ENCODE measurements at regions not wholly inside any gene's neighbourhood (a gene's known extent, or its start where the extent isn't known, plus 50 kb on each side); places are given as distances from the start of the nearest gene placed in this dataset.
A peak's percentile ranks its signal among the peaks of the same experiment; 100 is the strongest.

DNA sequence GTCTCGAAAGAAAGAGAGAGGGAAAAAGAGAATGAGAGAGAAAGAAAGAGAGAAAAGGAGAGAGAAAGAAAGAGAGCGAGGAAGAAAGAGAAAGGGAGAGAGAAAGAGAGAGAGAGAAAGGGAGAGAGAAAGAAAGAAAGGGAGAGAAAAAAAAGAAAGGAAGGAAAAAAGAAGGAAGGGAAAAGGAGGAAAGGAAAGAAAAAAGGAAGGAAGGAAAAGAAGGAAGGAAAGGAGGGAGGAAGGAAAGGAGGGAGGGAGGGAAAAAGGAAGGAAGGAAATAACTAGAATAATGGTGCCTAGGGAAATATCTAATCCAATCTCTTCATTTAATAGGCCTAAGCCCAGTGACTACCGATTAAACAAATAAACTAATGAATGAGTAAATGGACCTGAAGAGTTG lies 85.4 kb upstream of the LYZL1 start:
- TF ChIP-seq EZH2 (IDR thresholded peaks at IDR 0.05; ENCODE audit: low read length, missing control alignments) = no peak
- TF ChIP-seq, protein P1, sequence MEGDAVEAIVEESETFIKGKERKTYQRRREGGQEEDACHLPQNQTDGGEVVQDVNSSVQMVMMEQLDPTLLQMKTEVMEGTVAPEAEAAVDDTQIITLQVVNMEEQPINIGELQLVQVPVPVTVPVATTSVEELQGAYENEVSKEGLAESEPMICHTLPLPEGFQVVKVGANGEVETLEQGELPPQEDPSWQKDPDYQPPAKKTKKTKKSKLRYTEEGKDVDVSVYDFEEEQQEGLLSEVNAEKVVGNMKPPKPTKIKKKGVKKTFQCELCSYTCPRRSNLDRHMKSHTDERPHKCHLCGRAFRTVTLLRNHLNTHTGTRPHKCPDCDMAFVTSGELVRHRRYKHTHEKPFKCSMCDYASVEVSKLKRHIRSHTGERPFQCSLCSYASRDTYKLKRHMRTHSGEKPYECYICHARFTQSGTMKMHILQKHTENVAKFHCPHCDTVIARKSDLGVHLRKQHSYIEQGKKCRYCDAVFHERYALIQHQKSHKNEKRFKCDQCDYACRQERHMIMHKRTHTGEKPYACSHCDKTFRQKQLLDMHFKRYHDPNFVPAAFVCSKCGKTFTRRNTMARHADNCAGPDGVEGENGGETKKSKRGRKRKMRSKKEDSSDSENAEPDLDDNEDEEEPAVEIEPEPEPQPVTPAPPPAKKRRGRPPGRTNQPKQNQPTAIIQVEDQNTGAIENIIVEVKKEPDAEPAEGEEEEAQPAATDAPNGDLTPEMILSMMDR (conservative IDR thresholded peaks at IDR 0.05 in 1 of 2, IDR thresholded peaks at IDR 0.05 in 1 of 2; ENCODE audit: low read depth in 1 of 2, low read length in 2 of 2) = no peak
- Histone ChIP-seq H3K4me3 (replicated peaks in 1 of 4; ENCODE audit: control extremely low read depth in 1 of 4, insufficient read depth in 1 of 4, low read depth in 3 of 4, low read length in 4 of 4) (no peak overlapping the region), H3K9me3 (ENCODE audit: control insufficient read depth, insufficient read depth, low read depth, low read length) (no peaks in the 10 kb centered on the region), H3K4me1 (ENCODE audit: control insufficient read depth, extremely low read depth, insufficient read depth, low read length) (no peaks in the 10 kb centered on the region), H3K27ac (ENCODE audit: insufficient read depth, low read length) (no peak overlapping the region), H3K4me2 (ENCODE audit: extremely low read depth, insufficient read depth, low read length) (no peak overlapping the region), H2AFZ (ENCODE audit: low read length) (no peak overlapping the region), H4K20me1 (ENCODE audit: control insufficient read depth, extremely low read depth, insufficient read depth, low read length) (no peaks in the 10 kb centered on the region), H3K9ac (ENCODE audit: insufficient read depth, low read length) (no peak overlapping the region), H3K27me3 (ENCODE audit: control insufficient read depth, insufficient read depth, low read length) (no peaks in the 10 kb centered on the region), H3K79me2 (ENCODE audit: control insufficient read depth, insufficient read depth, low read length) (no peaks in the 10 kb centered on the region), H3K36me3 (ENCODE audit: control insufficient read depth, insufficient read depth, low read length) (no peaks in the 10 kb centered on the region)
- no peak for DNase-seq (ENCODE audit: low read depth in 2 of 2)

DNA sequence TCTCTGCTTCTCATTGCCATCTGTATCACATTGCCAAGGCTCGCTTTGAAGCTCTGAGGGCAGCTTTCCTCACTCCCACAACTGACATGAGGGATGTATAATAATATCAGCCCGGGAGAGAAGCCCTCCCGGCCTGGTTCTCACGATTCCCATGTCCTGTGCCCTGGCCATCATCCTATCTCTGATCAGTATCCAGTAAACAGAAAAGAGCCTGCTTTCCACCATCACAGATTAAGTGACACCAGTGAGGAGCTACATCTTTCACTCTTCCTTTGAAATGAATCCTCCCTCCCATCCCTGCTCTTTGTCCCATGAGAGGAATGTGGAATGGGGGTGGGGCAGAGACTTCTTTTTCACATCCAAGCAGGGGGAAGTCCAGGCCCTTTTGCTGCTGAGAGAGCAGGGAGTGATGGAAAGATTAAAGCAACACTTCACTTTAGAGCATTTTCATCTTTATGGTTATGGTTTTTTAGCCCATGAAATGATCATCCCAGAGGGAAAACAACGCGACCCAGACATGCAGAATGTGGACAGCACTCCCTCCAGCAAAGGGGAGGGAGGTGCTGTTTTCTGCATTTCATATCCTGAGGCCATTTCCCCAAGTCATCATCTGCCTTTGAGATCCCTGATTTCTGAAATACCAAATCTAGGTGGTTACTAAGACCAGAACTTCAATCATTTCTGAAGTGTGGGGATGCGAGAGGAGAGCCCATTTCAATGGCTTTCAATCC lies 84.6 kb upstream of the LYZL1 start:
- Histone ChIP-seq H3K79me2 (ENCODE audit: control insufficient read depth, insufficient read depth, low read length) (no peaks in the 10 kb centered on the region), H3K4me3 (replicated peaks in 1 of 4; ENCODE audit: control extremely low read depth in 1 of 4, insufficient read depth in 1 of 4, low read depth in 3 of 4, low read length in 4 of 4) (no peak overlapping the region), H3K4me2 (ENCODE audit: extremely low read depth, insufficient read depth, low read length) (no peak overlapping the region), H2AFZ (ENCODE audit: low read length) (no peak overlapping the region), H3K27me3 (ENCODE audit: control insufficient read depth, insufficient read depth, low read length) (no peaks in the 10 kb centered on the region), H4K20me1 (ENCODE audit: control insufficient read depth, extremely low read depth, insufficient read depth, low read length) (no peaks in the 10 kb centered on the region), H3K4me1 (ENCODE audit: control insufficient read depth, extremely low read depth, insufficient read depth, low read length) (no peaks in the 10 kb centered on the region), H3K36me3 (ENCODE audit: control insufficient read depth, insufficient read depth, low read length) (no peaks in the 10 kb centered on the region), H3K9me3 (ENCODE audit: control insufficient read depth, insufficient read depth, low read depth, low read length) (no peaks in the 10 kb centered on the region), H3K27ac (ENCODE audit: insufficient read depth, low read length) (no peak overlapping the region), H3K9ac (ENCODE audit: insufficient read depth, low read length) (no peak overlapping the region)
- DNase-seq (ENCODE audit: low read depth in 2 of 2) = no peak
- TF ChIP-seq EZH2 (IDR thresholded peaks at IDR 0.05; ENCODE audit: low read length, missing control alignments) = no peak
- TF ChIP-seq, protein P1 (conservative IDR thresholded peaks at IDR 0.05 in 1 of 2, IDR thresholded peaks at IDR 0.05 in 1 of 2; ENCODE audit: low read depth in 1 of 2, low read length in 2 of 2) = no peak

DNA sequence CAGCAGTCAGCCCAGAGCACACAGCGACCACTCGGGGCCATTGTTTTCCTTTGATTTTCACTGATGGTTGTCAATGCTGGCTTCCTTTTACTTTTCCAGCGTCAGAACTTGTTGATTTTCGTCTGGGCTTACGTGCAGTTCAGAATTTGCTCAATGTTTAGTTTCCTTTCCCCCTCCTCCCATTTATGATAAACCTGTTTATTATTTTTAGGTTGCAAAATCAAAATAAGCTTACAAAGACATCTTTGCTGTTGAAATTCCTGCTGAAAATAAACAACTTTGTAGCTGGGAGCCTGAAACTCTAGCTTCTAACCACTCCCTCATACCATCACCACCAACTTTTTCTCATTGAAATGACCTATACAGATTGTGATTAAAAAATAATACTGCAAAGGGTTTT lies 83.1 kb upstream of the LYZL1 start:
- DNase-seq (ENCODE audit: low read depth in 2 of 2) = peak in 1 of 2 donors; percentile 8
- H4K20me1 ChIP-seq (ENCODE audit: control insufficient read depth, extremely low read depth, insufficient read depth, low read length) = no peaks in the 10 kb centered on the region
- H3K4me2 ChIP-seq (ENCODE audit: extremely low read depth, insufficient read depth, low read length) = no peak overlapping the region
- H3K9ac ChIP-seq (ENCODE audit: insufficient read depth, low read length) = no peak overlapping the region
- no peak overlapping the region for H3K27ac ChIP-seq (ENCODE audit: insufficient read depth, low read length)
- no peaks in the 10 kb centered on the region for H3K4me1 ChIP-seq (ENCODE audit: control insufficient read depth, extremely low read depth, insufficient read depth, low read length)
- H2AFZ ChIP-seq (ENCODE audit: low read length) = no peak overlapping the region
- H3K9me3 ChIP-seq (ENCODE audit: control insufficient read depth, insufficient read depth, low read depth, low read length) = no peaks in the 10 kb centered on the region
- H3K36me3 ChIP-seq (ENCODE audit: control insufficient read depth, insufficient read depth, low read length) = no peaks in the 10 kb centered on the region
- TF ChIP-seq, protein P1 (conservative IDR thresholded peaks at IDR 0.05 in 1 of 2, IDR thresholded peaks at IDR 0.05 in 1 of 2; ENCODE audit: low read depth in 1 of 2, low read length in 2 of 2) = no peak
- H3K4me3 ChIP-seq (replicated peaks in 1 of 4; ENCODE audit: control extremely low read depth in 1 of 4, insufficient read depth in 1 of 4, low read depth in 3 of 4, low read length in 4 of 4) = no peak overlapping the region
- H3K27me3 ChIP-seq (ENCODE audit: control insufficient read depth, insufficient read depth, low read length) = no peaks in the 10 kb centered on the region
- H3K79me2 ChIP-seq (ENCODE audit: control insufficient read depth, insufficient read depth, low read length) = no peaks in the 10 kb centered on the region

All from fibroblast of lung (primary cell).